Osteocyte (in vitro differentiated cells): ENCODE measurements at regions not wholly inside any gene's neighbourhood (a gene's known extent, or its start where the extent isn't known, plus 50 kb on each side); places are given as distances from the start of the nearest gene placed in this dataset.

Source experiments
- DNase-seq: peaks from one replicate; pipeline ENCODE4 v3.0.0; 2021; ENCODE audit warnings: mixed read lengths; ENCODE audit not compliant: unreplicated experiment; ENCODE audit errors: extremely low spot score
- H3K27ac Mint-ChIP-seq: one replicate; pipeline ENCODE4 v1.8.0; 2021; ENCODE audit warnings: mild to moderate bottlenecking, mixed read lengths; ENCODE audit not compliant: unreplicated experiment
- H3K27me3 Mint-ChIP-seq: one replicate; pipeline ENCODE4 v1.8.0; 2021; ENCODE audit warnings: mixed read lengths; ENCODE audit not compliant: unreplicated experiment
- H3K36me3 Mint-ChIP-seq: one replicate; pipeline ENCODE4 v1.8.0; 2021; ENCODE audit warnings: mixed read lengths; ENCODE audit not compliant: unreplicated experiment
- H3K4me1 Mint-ChIP-seq: one replicate; pipeline ENCODE4 v1.8.0; 2021; ENCODE audit warnings: mixed read lengths; ENCODE audit not compliant: unreplicated experiment
- H3K4me3 Mint-ChIP-seq: one replicate; pipeline ENCODE4 v1.8.0; 2021; ENCODE audit warnings: mild to moderate bottlenecking, moderate library complexity, mixed read lengths; ENCODE audit not compliant: unreplicated experiment
- H3K9me3 Mint-ChIP-seq: one replicate; pipeline ENCODE4 v1.8.0; 2021; ENCODE audit warnings: mixed read lengths; ENCODE audit not compliant: unreplicated experiment
- CTCF ChIP-seq: fragments of 200-600 bp; sonication (generic); IDR thresholded peaks from 2 replicates; pipeline ENCODE4 v1.5.0; 2021; ENCODE audit warnings: antibody characterized with exemption, mild to moderate bottlenecking, moderate library complexity

- H3K4me3 Mint-ChIP-seq: no peak overlapping the region
- H3K27me3 Mint-ChIP-seq: no peaks in the 10 kb centered on the region
- DNase-seq: no peak
- no peaks in the 10 kb centered on the region for H3K36me3 Mint-ChIP-seq
- no peak overlapping the region for H3K27ac Mint-ChIP-seq
- TF ChIP-seq CTCF: no peak
- H3K4me1 Mint-ChIP-seq: no peaks in the 10 kb centered on the region
- peaks cover 14% of the 10 kb centered on the region for H3K9me3 Mint-ChIP-seq
These were observed 214.6 kb downstream of the GABRG2 start for GRCh38 chr5:162282191-162282590.

GRCh38 chr5:162283609-162284008 is 216.0 kb downstream of the GABRG2 start:
- H3K4me1 Mint-ChIP-seq: no peaks in the 10 kb centered on the region
- H3K27ac Mint-ChIP-seq: no peak overlapping the region
- H3K36me3 Mint-ChIP-seq: no peaks in the 10 kb centered on the region

GRCh38 chr5:162288647-162289296 is 221.2 kb downstream of the GABRG2 start:
- Mint-ChIP-seq H3K4me3 (no peak overlapping the region), H3K4me1 (no peaks in the 10 kb centered on the region), H3K27me3 (no peaks in the 10 kb centered on the region), H3K9me3 (peaks cover 11% of the 10 kb centered on the region), H3K36me3 (no peaks in the 10 kb centered on the region), H3K27ac (no peak overlapping the region)
- TF ChIP-seq CTCF: no peak
- DNase-seq: no peak

More at GRCh38 chr5:162283609-162284008, 216.0 kb downstream of the GABRG2 start:
- Mint-ChIP-seq H3K4me3 (no peak overlapping the region), H3K27me3 (no peaks in the 10 kb centered on the region), H3K9me3 (peaks cover 11% of the 10 kb centered on the region)
- TF ChIP-seq CTCF: no peak
- no peak for DNase-seq

GRCh38 chr5:162289489-162289888 is 221.9 kb downstream of the GABRG2 start:
- Mint-ChIP-seq H3K4me1 (no peaks in the 10 kb centered on the region), H3K36me3 (no peaks in the 10 kb centered on the region), H3K4me3 (no peak overlapping the region), H3K9me3 (peaks cover 14% of the 10 kb centered on the region), H3K27me3 (no peaks in the 10 kb centered on the region), H3K27ac (no peak overlapping the region)
- TF ChIP-seq CTCF: no peak
- no peak for DNase-seq

GRCh38 chr5:162299793-162300192 is 232.2 kb downstream of the GABRG2 start:
- no peak for TF ChIP-seq CTCF
- Mint-ChIP-seq H3K27ac (no peak overlapping the region), H3K4me3 (no peak overlapping the region), H3K9me3 (peaks cover 22% of the 10 kb centered on the region), H3K4me1 (no peaks in the 10 kb centered on the region), H3K36me3 (no peaks in the 10 kb centered on the region), H3K27me3 (no peaks in the 10 kb centered on the region)
- DNase-seq: no peak
